Heart left ventricle (tissue), 16 donors: ENCODE measurements at regions not wholly inside any gene's neighbourhood (a gene's known extent, or its start where the extent isn't known, plus 50 kb on each side); places are given as distances from the start of the nearest gene placed in this dataset.

Experiments
- ATAC-seq, 4 donors: fragments of 200-7000 bp; cut with Tn5 transposase; one replicate each; pipeline ENCODE4 v1.9.1; 2020 to 2022; ENCODE audit warnings: moderate library complexity in 4 of 4, mild to moderate bottlenecking in 3 of 4, moderate number of reproducible peaks in 1 of 4
- DNase-seq, 5 donors: peaks; one replicate each; pipeline ENCODE4 v3.0.0-alpha.2; 2020
- H3K27ac ChIP-seq, 12 donors: fragments of 200-600 bp; sonication (generic) in 4 of 12; one replicate each; pipeline versions ENCODE4 v1.5.0 to v1.8.0; 2016 to 2022; ENCODE audit warnings: mild to moderate bottlenecking in 2 of 12
- H3K27me3 ChIP-seq, 9 donors: fragments of 200-600 bp; sonication (generic) in 2 of 9; one replicate each; pipeline versions ENCODE4 v1.5.1 to v1.8.0; 2016 to 2022; ENCODE audit warnings: mild to moderate bottlenecking in 3 of 9
- H3K36me3 ChIP-seq, 9 donors: fragments of 200-600 bp; sonication (generic) in 2 of 9; one replicate each; pipeline versions ENCODE4 v1.5.0 to v1.8.0; 2018 to 2022; ENCODE audit warnings: mild to moderate bottlenecking in 2 of 9
- H3K4me1 ChIP-seq, 12 donors: fragments of 200-600 bp; sonication (generic) in 4 of 12; one replicate each; pipeline versions ENCODE4 v1.5.0 to v1.8.0; 2016 to 2022; ENCODE audit warnings: mild to moderate bottlenecking in 3 of 12
- H3K4me3 ChIP-seq, 12 donors: fragments of 200-600 bp; sonication (generic) in 4 of 12; one replicate each; pipeline versions ENCODE4 v1.5.0 to v1.8.0; 2017 to 2022; ENCODE audit warnings: mild to moderate bottlenecking in 9 of 12, moderate library complexity in 4 of 12
- H3K9me3 ChIP-seq, 12 donors: fragments of 200-600 bp; sonication (generic) in 4 of 12; one replicate each; pipeline versions ENCODE4 v1.5.0 to v1.8.0; 2016 to 2022; ENCODE audit warnings: mild to moderate bottlenecking in 1 of 12
- POLR2A ChIP-seq, 2 donors: fragments of 450-650 bp; IDR thresholded peaks; one replicate each; pipeline ENCODE4 v1.6.1; 2017; ENCODE audit warnings: antibody characterized with exemption in 2 of 2, mild to moderate bottlenecking in 2 of 2, moderate library complexity in 2 of 2
- WGBS, 4 donors: extraction: QIAGEN DNeasy Blood & Tissue Kit in 2 of 4; methylation state at CpG; one replicate each; pipeline versions ENCODE4 v1.1.5 to v1.1.7; 2013 to 2018; 5-methylcytosine and 5-hydroxymethylcytosine counted together
- intact Hi-C, 10 donors: fragments of 100-400 bp; cut with DNase I; formaldehyde crosslinking; loops; one replicate each; pipeline versions ENCODE4 v1.11.1 to v1.14.2; 2022
- TF ChIP-seq, protein P1 (sequence below), 12 donors: fragments of 200-600 bp; sonication (generic) in 4 of 12; IDR thresholded peaks; one replicate each; pipeline versions ENCODE4 v1.5.0 to v1.8.0; 2018 to 2022; ENCODE audit warnings: antibody characterized with exemption in 12 of 12, mild to moderate bottlenecking in 5 of 12
- donor health status: ischemic (EF 13 %, LVEDD 7.1; RV severe dilation, severe dysfunction).
- donor health status: healthy with polysubstance abuse.
- donor health status: DM: no; HTN: yes; CAD: no.
- donor health status: DM: no; HTN: no; CAD: no.
- donor health status: ischemic (EF 25% LVEDD 6.9; RV normal size, moderate dysfunction).
- donor health status: ischemic (EF 25% LVEDD 5.7; RV mildly dilated, moderate dysfunction).
- donor health status: healthy.
- donor health status: DM: yes; HTN: yes; CAD: no.
- donor health status: ischemic (EF 35%, LVEDD 5.7; RV mildly dilated, moderate dysfunction).
- donor health status: nonischemic (EF 11% LVEDD 7.7; RV severe dilation, severe dysfunction).
- donor health status: DM: yes; HTN: yes; CAD: no.
- donor health status: PGD.
- donor health status: ischemic (EF 29% LVEDD 5.4; RV normal size, mild dysfunction).
- donor health status: nonischemic (EF 23%, LVEDD 6.1; RV moderate dilation, normal function).

DNA sequence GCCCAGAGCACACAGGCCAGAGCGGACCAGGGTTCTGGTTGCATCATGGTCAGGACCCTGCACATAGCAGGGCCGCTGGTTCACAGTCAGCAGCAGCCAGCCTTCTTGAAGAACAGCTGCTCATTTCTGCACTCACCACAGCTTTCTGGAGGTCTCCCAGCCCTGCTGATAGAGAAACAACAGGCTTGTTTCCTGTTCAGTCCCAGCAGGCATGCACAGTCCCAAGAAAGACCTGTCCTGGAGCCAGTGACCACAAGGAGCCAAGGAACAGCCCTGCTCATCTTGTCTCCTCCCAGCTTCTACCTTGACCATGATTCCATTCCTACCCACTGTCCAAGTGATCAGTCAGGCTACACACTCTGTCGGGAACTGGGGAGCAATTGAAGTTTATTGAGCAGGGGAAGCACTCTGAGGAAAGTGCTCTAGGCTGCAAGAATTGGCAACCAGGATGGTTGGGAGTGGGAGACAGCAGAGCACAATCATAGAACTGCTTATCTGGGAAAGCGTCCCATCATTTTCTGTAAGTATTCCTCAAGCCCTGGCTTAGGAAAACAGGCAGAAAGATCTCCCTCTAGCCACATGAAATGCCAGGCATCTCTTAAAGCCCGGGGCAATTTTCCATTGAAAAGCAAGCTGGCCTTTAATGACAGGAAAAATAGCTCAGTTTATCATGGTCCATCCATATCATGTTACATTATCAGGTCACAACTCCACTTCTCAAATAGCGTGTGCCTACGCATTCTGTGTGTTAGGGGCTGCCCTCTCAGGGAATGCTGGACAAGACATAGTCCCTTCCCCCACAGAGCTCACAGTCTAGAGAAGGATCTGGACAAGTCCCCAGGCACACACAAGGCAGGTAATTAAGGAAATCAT, 155.4 kb upstream of the FOXF1 start:
- intact Hi-C loops: no loop called here
- Histone ChIP-seq H3K27me3 (peaks cover 0 to 92% (median 30%) of the 10 kb centered on the region in 9 donors), H3K9me3 (peaks cover 0 to 13% (median 4%) of the 10 kb centered on the region in 12 donors), H3K27ac (no peak overlapping the region), H3K4me3 (no peak overlapping the region), H3K36me3 (no peaks in the 10 kb centered on the region), H3K4me1 (no peaks in the 10 kb centered on the region)
- TF ChIP-seq POLR2A (IDR thresholded peaks at IDR 0.05): no peak
- TF ChIP-seq, protein P1, sequence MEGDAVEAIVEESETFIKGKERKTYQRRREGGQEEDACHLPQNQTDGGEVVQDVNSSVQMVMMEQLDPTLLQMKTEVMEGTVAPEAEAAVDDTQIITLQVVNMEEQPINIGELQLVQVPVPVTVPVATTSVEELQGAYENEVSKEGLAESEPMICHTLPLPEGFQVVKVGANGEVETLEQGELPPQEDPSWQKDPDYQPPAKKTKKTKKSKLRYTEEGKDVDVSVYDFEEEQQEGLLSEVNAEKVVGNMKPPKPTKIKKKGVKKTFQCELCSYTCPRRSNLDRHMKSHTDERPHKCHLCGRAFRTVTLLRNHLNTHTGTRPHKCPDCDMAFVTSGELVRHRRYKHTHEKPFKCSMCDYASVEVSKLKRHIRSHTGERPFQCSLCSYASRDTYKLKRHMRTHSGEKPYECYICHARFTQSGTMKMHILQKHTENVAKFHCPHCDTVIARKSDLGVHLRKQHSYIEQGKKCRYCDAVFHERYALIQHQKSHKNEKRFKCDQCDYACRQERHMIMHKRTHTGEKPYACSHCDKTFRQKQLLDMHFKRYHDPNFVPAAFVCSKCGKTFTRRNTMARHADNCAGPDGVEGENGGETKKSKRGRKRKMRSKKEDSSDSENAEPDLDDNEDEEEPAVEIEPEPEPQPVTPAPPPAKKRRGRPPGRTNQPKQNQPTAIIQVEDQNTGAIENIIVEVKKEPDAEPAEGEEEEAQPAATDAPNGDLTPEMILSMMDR (IDR thresholded peaks at IDR 0.05): no peak
- ATAC-seq (no peak), DNase-seq (no peak)
- 51 to 59% (median 56%) methylated on average over 6 to 7 of the region's 7 CpGs for WGBS, 4 donors

DNA sequence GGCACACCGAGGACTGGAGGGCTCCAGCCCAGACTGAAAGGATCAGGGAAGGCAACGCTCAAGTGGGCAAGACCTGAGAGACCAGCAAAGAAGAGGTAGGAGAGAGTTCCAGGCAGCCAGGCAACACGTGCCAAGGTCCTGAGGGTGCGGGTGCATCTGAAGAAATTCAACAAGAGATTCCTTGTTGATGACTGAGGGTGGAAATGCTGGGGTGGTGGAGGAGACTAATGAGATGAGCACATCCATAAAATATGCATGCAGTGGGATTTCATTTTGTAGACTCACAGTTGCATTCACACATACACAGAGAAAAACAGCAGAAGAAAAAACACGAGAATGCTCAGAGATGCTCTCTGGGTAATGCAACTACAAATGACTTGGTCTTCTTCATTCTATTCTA, 154.8 kb upstream of the FOXF1 start:
- H3K36me3 ChIP-seq: no peaks in the 10 kb centered on the region
- ATAC-seq (no peak), DNase-seq (no peak)
- intact Hi-C loops: no loop called here
- peaks cover 0 to 91% (median 35%) of the 10 kb centered on the region in 9 donors for H3K27me3 ChIP-seq
- 81 to 92% (median 86%) methylated on average over 5 of the region's 5 CpGs for WGBS, 4 donors
- TF ChIP-seq, protein P1 (IDR thresholded peaks at IDR 0.05): no peak
- TF ChIP-seq POLR2A (IDR thresholded peaks at IDR 0.05): no peak
- peaks cover 0 to 13% (median 4%) of the 10 kb centered on the region in 12 donors for H3K9me3 ChIP-seq
- no peak overlapping the region for H3K27ac ChIP-seq
- H3K4me1 ChIP-seq: no peaks in the 10 kb centered on the region
- no peak overlapping the region for H3K4me3 ChIP-seq

DNA sequence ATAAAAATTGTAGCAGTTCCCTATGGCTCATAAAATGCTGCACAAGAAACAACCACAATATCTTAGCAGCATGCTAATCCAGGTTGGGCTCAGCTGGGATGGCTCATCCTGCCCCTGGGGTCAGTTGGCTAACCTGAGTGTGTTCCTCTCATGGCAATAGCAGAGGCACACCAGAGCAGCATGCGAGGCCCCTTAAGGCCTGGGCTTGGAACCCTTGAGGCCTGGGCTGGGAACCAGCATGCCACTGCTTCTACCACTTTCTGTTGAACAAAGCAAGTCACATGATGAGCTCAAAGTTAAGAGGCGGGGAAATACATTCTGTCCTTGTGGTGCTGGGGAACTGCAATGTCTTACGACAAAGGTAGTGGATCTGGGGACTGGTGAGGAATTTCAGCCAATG, 154.4 kb upstream of the FOXF1 start:
- no peak overlapping the region for H3K4me3 ChIP-seq
- H3K27me3 ChIP-seq: peaks cover 0 to 91% (median 39%) of the 10 kb centered on the region in 9 donors
- intact Hi-C loops: no loop called here
- DNase-seq (no peak), ATAC-seq (no peak)
- no peaks in the 10 kb centered on the region for H3K36me3 ChIP-seq
- 95 to 97% (median 97%) methylated on average over 2 to 3 of the region's 3 CpGs for whole genome bisulfite sequencing, 4 donors
- H3K9me3 ChIP-seq: peaks cover 0 to 13% (median 4%) of the 10 kb centered on the region in 12 donors
- no peaks in the 10 kb centered on the region for H3K4me1 ChIP-seq
- TF ChIP-seq, protein P1 (IDR thresholded peaks at IDR 0.05): no peak
- TF ChIP-seq POLR2A (IDR thresholded peaks at IDR 0.05): no peak
- H3K27ac ChIP-seq: peak overlapping the region in 1 of 12 donors; percentile 68

DNA sequence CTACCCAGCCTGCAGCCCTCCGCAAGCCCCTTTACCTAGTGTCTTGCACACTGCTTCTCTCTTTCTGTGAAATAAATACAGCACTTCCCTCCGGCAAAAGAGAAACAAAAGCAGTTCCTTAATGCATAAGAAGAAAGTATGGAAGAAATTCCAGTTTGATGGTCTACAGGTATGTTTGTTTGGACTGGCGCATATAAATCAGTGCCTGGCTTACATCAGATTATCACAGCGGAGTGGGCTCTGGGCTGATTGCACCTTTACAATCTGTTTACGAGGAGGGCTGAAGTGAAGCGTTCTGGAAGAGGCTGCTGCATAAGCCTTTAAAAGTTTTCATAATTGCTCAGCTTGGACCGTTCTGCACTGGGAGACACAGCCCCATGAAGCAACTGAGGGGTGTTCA, 153.5 kb upstream of the FOXF1 start:
- ATAC-seq (no peak), DNase-seq (no peak)
- WGBS, 4 donors: 83 to 86% (median 85%) methylated on average over 7 of the region's 7 CpGs
- intact Hi-C loops: no loop called here
- H3K4me3 ChIP-seq: no peak overlapping the region
- H3K36me3 ChIP-seq: no peaks in the 10 kb centered on the region
- TF ChIP-seq POLR2A (IDR thresholded peaks at IDR 0.05): no peak
- TF ChIP-seq, protein P1 (IDR thresholded peaks at IDR 0.05): no peak
- H3K27me3 ChIP-seq: peaks cover 0 to 94% (median 44%) of the 10 kb centered on the region in 9 donors
- H3K4me1 ChIP-seq: no peaks in the 10 kb centered on the region
- H3K9me3 ChIP-seq: peaks cover 0 to 13% (median 4%) of the 10 kb centered on the region in 12 donors
- H3K27ac ChIP-seq: peak overlapping the region in 1 of 12 donors; percentile 68
